ENCODE measurements at regions not wholly inside any gene's neighbourhood (a gene's known extent, or its start where the extent isn't known, plus 50 kb on each side); places are given as distances from the start of the nearest gene placed in this dataset.

GRCh38 chr4:171721937-171722336 lies 91.3 kb upstream of the GALNTL6 start:
- TF ChIP-seq ZNF274 (IDR thresholded peaks at IDR 0.05; ENCODE audit: low read depth, low read length), result no peak
- no peak for TF ChIP-seq YY1 (IDR thresholded peaks at IDR 0.05; ENCODE audit: insufficient read depth, insufficient read length)

Measured in NT2/D1 (cell line).